SK-N-SH (cell line): ENCODE measurements at regions not wholly inside any gene's neighbourhood (a gene's known extent, or its start where the extent isn't known, plus 50 kb on each side); places are given as distances from the start of the nearest gene placed in this dataset.

Experiments
- CTCF ChIA-PET: fragments of 300-600, 350-600 bp; formaldehyde crosslinking; extraction: SDS; loops from one replicate; lab custom pipeline; 2021; lab: Yijun Ruan, JAX
- POLR2A ChIA-PET: fragments of 350-600 bp; sonication (Branson Sonifier 250); formaldehyde crosslinking; extraction: SDS; loops from one replicate; lab custom pipeline; 2020; ENCODE audit warnings: antibody characterized with exemption, inconsistent platforms; lab: Yijun Ruan, JAX
- DNase-seq: peaks from one replicate; pipeline ENCODE4 v3.0.0; 2012
- H2AFZ ChIP-seq: fragments of 200-600 bp; sonication (generic); 2 replicates; pipeline ENCODE4 v1.8.1; 2016; ENCODE audit warnings: antibody characterized with exemption, mild to moderate bottlenecking, low read depth
- H3F3A ChIP-seq: fragments of 200-600 bp; sonication (generic); replicated peaks from 2 replicates; pipeline ENCODE3; 2016; ENCODE audit warnings: antibody characterized with exemption, mild to moderate bottlenecking; ENCODE audit not compliant: insufficient read depth
- H3K27ac ChIP-seq, 2 experiments: fragments of 200-500 bp in 1 of 2; fragments of 200-600 bp in 1 of 2; sonication (Bioruptor generic) in 1 of 2; sonication (generic), shearing (Covaris generic) in 1 of 2; 2 replicates each; pipeline versions ENCODE4 v1.5.1 to v1.6.1; 2014 to 2016; ENCODE audit warnings: low read depth in 2 of 2, inconsistent platforms in 1 of 2, low read length in 1 of 2, mild to moderate bottlenecking in 1 of 2, mixed read lengths in 1 of 2
- H3K27me3 ChIP-seq: fragments of 200-600 bp; sonication (generic), shearing (Covaris generic); 2 replicates; pipeline ENCODE4 v1.6.1; 2016; ENCODE audit warnings: mixed run types; ENCODE audit not compliant: insufficient read depth
- H3K36me3 ChIP-seq, 2 experiments: fragments of 200-500 bp in 1 of 2; fragments of 200-600 bp in 1 of 2; sonication (Bioruptor generic) in 1 of 2; sonication (generic) in 1 of 2; replicated peaks in 1 of 2; 2 replicates each; pipeline versions ENCODE3 to v1.5.1; 2014 to 2016; ENCODE audit warnings: low read length in 1 of 2, mild to moderate bottlenecking in 1 of 2; ENCODE audit not compliant: insufficient read depth in 2 of 2, control insufficient read depth in 1 of 2
- H3K4me1 ChIP-seq, 2 experiments: fragments of 200-500 bp in 1 of 2; fragments of 200-600 bp in 1 of 2; sonication (Bioruptor generic) in 1 of 2; sonication (generic), shearing (Covaris generic) in 1 of 2; 2 replicates each; pipeline versions ENCODE4 v1.5.1 to v1.6.1; 2014 to 2016; ENCODE audit warnings: low read depth in 1 of 2, low read length in 1 of 2, mixed run types in 1 of 2; ENCODE audit not compliant: insufficient read depth in 2 of 2, control insufficient read depth in 1 of 2
- H3K4me2 ChIP-seq: fragments of 200-600 bp; sonication (generic), shearing (Covaris generic); 2 replicates; pipeline ENCODE4 v1.6.1; 2017; ENCODE audit warnings: mixed run types
- H3K4me3 ChIP-seq, 2 experiments: fragments of 200-500 bp in 1 of 2; fragments of 200-600 bp in 1 of 2; sonication (Bioruptor generic) in 1 of 2; sonication (generic), shearing (Covaris generic) in 1 of 2; 2 replicates each; pipeline versions ENCODE4 v1.5.1 to v1.8.1; 2014 to 2016; ENCODE audit warnings: low read depth in 2 of 2, inconsistent platforms in 1 of 2, low read length in 1 of 2, mild to moderate bottlenecking in 1 of 2, mixed read lengths in 1 of 2, moderate library complexity in 1 of 2
- H3K79me2 ChIP-seq: fragments of 200-600 bp; sonication (generic); 2 replicates; pipeline ENCODE4 v1.8.1; 2017; ENCODE audit warnings: mild to moderate bottlenecking; ENCODE audit not compliant: insufficient read depth
- H3K9ac ChIP-seq: fragments of 200-600 bp; sonication (generic); 2 replicates; pipeline ENCODE4 v1.6.1; 2017; ENCODE audit warnings: mixed run types
- H3K9me2 ChIP-seq: fragments of 200-600 bp; sonication (generic); 2 replicates; pipeline ENCODE4 v1.6.1; 2017; ENCODE audit warnings: mixed run types
- H3K9me3 ChIP-seq: fragments of 200-600 bp; sonication (generic); 2 replicates; pipeline ENCODE4 v1.6.1; 2017; ENCODE audit warnings: mixed run types, mild to moderate bottlenecking, moderate library complexity
- H4K20me1 ChIP-seq: fragments of 200-600 bp; sonication (generic); 2 replicates; pipeline ENCODE4 v1.6.1; 2017; ENCODE audit warnings: mild to moderate bottlenecking, mixed run types; ENCODE audit not compliant: insufficient read depth
- FOXM1 ChIP-seq: IDR thresholded peaks from 2 replicates; pipeline ENCODE4 v1.4.0; 2012; ENCODE audit warnings: low read depth, mild to moderate bottlenecking
- MEF2A ChIP-seq: IDR thresholded peaks from 2 replicates; pipeline ENCODE4 v1.4.0; 2012; ENCODE audit warnings: low read depth, borderline replicate concordance
- NFIC ChIP-seq: IDR thresholded peaks from 2 replicates; pipeline ENCODE4 v1.4.0; 2012; ENCODE audit warnings: borderline replicate concordance
- POLR2AphosphoS5 ChIP-seq: IDR thresholded peaks from 2 replicates; pipeline ENCODE4 v1.6.1; 2012; ENCODE audit warnings: low read depth, low read length
- RFX5 ChIP-seq: IDR thresholded peaks from 2 replicates; pipeline ENCODE4 v1.6.1; 2012; ENCODE audit warnings: mild to moderate bottlenecking, improper control_type of control experiment, low read length
- WGBS: methylation state at CpG from one replicate; pipeline ENCODE4 v1.1.6; 2017; ENCODE audit warnings: low lambda C conversion rate; 5-methylcytosine and 5-hydroxymethylcytosine counted together
- TF ChIP-seq, protein P1 (sequence below): fragments of 150-350 bp; IDR thresholded peaks from 2 replicates; pipeline ENCODE4 v1.6.1; 2016; ENCODE audit warnings: mild to moderate bottlenecking, low read depth, low read length

DNA sequence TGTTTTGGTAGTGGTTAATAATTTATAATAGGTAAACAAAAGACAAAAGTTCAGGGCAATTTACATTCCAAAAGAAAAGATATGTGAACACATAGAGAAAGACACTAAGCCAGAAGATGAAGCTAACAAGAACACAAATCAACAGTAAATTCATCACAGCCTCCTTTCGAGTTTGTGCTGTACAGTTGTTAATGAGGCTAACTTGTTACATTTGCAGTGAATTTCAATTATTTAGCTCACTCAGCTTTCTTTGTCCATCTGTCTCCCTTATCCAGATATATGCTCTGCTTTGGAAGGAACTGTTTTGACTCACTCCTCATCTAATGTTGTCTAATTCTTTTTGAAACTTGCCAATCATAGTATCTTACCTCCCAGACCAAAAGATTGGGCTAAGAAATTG lies 423.3 kb upstream of the OLFM3 start:
- H3K79me2 ChIP-seq, result no peaks in the 10 kb centered on the region
- 13% methylated on average over 1 of the region's 1 CpG for WGBS
- DNase-seq, result no peak
- POLR2A ChIA-PET, result no interaction called here
- no peak overlapping the region for H3K9ac ChIP-seq
- no peak overlapping the region for H2AFZ ChIP-seq
- no peaks in the 10 kb centered on the region for H3K9me3 ChIP-seq
- no peaks in the 10 kb centered on the region for H3K36me3 ChIP-seq
- no peaks in the 10 kb centered on the region; the same call in 1 of the 2 replicates for H3K9me2 ChIP-seq
- no peaks in the 10 kb centered on the region for H3F3A ChIP-seq
- H3K27me3 ChIP-seq, result no peaks in the 10 kb centered on the region
- H4K20me1 ChIP-seq, result no peaks in the 10 kb centered on the region
- H3K4me2 ChIP-seq, result no peak overlapping the region
- H3K27ac ChIP-seq, result no peak overlapping the region
- TF ChIP-seq FOXM1 (no peak), MEF2A (no peak), RFX5 (no peak), NFIC (no peak), POLR2AphosphoS5 (no peak)
- TF ChIP-seq, protein P1, sequence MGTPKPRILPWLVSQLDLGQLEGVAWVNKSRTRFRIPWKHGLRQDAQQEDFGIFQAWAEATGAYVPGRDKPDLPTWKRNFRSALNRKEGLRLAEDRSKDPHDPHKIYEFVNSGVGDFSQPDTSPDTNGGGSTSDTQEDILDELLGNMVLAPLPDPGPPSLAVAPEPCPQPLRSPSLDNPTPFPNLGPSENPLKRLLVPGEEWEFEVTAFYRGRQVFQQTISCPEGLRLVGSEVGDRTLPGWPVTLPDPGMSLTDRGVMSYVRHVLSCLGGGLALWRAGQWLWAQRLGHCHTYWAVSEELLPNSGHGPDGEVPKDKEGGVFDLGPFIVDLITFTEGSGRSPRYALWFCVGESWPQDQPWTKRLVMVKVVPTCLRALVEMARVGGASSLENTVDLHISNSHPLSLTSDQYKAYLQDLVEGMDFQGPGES, result no peak
- TF ChIP-seq, all 33 proteins: peak for 0
- CTCF ChIA-PET, result interaction anchor here (1.5 kb wide), 1 partner anchor 16 kb away, joined by 5 read pairs; no protein-coding TSS in a partner anchor
- Histone ChIP-seq H3K4me3 (no peak overlapping the region), H3K4me1 (no peaks in the 10 kb centered on the region)
